GM10266 (cell line): ENCODE measurements at regions not wholly inside any gene's neighbourhood (a gene's known extent, or its start where the extent isn't known, plus 50 kb on each side); places are given as distances from the start of the nearest gene placed in this dataset.
A peak's percentile ranks its signal among the peaks of the same experiment; 100 is the strongest.

Experiments used
- DNase-seq: peaks from one replicate; pipeline ENCODE4 v3.0.0; 2012; ENCODE audit errors: extremely low spot score
- CTCF ChIP-seq: IDR thresholded peaks from 2 replicates; pipeline ENCODE4 v1.5.1; 2012; ENCODE audit warnings: mild to moderate bottlenecking, low read depth; ENCODE audit not compliant: control insufficient read depth, insufficient read depth; ENCODE audit errors: missing control alignments

DNA sequence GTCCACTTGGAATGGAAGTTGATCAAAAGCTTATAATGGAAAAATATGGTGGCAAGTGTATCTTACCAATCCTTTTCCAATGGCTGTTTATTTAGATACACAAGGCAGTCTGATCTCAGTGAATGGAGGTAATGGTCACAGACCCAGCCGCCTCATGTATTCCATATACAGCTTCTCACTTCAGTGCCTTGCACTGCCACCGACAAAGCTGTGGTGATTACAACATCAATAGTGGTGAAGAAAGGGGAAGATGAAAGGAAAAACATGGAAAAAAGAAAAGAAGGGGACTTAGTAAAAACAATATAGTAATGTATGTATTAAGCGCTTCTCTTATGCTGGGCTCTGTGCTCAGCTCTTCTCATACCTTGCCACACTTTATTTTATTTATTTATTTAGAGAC is 297.3 kb upstream of the RASA1 start:
- TF ChIP-seq CTCF: no peak
- no peak for DNase-seq

DNA sequence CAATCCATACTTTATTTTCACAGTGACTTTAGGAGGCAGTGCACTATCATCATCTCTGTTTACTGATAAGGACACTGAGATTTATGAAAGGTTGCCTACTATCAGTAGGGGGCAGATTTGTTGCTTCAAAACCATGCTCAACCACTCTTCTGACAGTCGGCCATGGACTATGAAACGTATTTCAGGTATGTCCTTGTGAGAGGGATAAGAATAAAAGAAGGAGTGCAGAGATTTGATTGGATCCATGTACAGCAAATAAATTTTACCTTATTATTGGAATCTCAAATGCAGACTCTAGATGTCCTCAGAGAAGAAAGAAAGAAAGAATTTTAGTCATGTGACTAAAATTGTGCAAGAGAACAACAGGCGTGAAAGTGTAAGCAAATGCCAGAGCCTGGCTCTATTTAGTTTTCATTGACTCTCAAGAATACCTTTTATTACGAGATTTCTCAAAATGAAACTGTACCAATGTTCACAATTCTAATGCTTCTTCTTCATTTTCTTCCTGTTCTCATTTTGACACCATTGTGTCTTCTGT is 296.6 kb upstream of the RASA1 start:
- peak; percentile 38 for TF ChIP-seq CTCF
- no peak for DNase-seq

DNA sequence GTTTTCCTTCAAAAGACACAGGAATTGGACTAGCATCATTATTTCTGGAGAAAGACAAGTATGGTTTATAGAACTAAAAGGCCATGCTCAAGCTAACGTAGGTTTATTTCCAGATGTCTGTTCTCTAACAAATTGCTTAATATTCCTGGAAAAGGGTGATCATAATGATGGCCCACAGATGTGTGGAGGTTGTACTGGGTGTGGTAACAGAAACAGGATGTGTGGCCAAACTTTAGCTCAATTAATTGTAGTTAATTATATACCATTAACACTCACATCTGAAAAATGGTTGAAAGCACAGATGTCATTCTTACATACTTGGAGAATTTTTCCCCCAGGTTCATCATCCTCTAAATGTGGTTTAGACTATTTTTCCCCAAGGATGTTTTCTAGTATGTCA is 292.7 kb upstream of the RASA1 start:
- DNase-seq: no peak

GRCh38 chr5:86977190-86977589 is 290.5 kb upstream of the RASA1 start:
- no peak for DNase-seq
- TF ChIP-seq CTCF: no peak

More for the DNA sequence above, 292.7 kb upstream of the RASA1 start:
- no peak for TF ChIP-seq CTCF

DNA sequence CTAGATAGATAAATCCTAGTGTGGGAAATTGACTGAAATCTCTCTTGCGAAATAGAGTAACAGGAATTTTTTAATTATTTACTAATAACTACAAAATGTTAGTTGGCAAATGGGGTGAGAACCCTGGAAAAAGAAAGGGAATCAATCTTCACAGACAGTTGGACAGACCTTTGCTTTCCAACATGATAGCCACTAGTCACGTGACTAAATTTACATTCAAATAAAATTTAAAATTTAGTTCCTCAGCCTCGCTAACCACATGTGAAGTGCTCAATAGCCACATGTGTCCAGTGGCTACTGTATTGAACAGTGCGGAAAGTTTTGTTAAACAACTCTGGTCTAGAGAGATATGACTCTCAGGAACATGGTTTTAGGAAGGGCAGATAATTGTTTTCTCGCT is 289.9 kb upstream of the RASA1 start:
- no peak for TF ChIP-seq CTCF
- no peak for DNase-seq

DNA sequence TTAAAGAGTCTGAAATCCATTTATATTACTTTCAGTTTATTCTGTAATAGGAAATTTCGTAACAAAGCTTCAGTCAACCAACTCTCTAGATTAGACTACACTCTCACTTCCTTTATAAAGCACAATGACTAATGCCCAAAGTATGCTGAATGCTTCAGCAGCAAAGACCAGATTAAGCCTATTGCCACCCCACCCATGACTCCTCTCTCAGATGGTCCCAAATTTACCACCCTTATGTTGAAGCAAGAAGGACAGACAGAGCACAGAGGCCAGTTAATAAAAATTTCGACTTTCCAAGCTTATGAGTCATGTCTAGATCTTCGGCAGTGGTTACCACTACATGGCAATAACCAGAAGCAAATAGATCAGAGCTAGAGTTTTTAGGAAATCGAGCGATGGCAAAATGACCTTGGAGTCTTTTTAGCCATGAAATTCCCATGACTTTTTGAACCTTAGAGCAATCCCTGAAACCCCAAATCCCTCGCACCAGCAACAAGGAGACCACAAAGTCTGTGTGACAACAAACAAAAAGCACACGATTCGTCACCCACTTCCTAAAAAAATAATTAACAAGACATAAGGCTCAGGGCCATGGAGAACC is 287.8 kb upstream of the RASA1 start:
- peak; percentile 14 for DNase-seq
- no peak for TF ChIP-seq CTCF

- DNase-seq: no peak
- no peak for TF ChIP-seq CTCF
These were observed 285.8 kb upstream of the RASA1 start for GRCh38 chr5:86981898-86982297.
